HG03521 (cell line): ENCODE measurements at regions not wholly inside any gene's neighbourhood (a gene's known extent, or its start where the extent isn't known, plus 50 kb on each side); places are given as distances from the start of the nearest gene placed in this dataset.

Experiments
- ATAC-seq: cut with Tn5 transposase; IDR thresholded peaks from one replicate; pipeline ENCODE4 v1.9.1; 2021; ENCODE audit warnings: mild to moderate bottlenecking, moderate library complexity; ENCODE audit not compliant: unreplicated experiment

DNA sequence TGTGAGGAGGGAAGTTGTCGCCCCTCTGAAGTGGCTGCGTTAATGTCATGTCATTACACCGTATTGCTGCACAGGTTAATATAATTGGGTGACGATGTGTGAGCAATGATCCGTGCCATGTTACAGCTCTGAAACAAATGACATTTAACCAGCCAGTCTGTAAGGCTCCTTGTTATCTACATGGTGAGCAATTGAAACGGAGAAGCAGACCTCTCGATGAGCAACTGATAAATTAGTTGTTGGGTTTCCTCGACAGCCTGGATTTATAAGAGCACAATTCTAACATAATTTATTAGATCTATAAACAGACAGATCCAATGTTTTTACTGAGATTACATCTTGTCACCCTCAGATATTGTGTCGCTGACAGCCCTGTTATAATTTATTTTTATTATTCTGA, 49.9 kb upstream of the MAFB start:
- no peak for ATAC-seq

DNA sequence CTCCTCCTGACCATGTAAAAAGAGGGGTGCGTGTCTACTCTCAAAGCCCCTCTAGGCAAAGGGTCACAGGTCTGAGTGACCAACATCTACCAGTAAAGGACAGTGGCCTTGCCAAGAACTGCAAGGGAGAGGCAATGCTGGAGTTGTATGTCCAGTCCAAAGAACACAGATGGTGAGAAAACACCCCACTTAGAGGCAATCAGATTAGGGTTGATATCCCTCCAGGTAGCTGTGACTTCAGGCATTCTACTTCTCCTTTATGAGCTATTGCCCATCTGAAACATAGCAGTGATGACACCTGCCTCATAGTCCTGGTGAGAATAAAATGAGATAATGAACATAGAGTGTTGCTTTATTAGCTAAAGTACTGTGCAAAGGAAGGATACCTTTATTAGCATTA, 50.8 kb upstream of the MAFB start:
- no peak for ATAC-seq

DNA sequence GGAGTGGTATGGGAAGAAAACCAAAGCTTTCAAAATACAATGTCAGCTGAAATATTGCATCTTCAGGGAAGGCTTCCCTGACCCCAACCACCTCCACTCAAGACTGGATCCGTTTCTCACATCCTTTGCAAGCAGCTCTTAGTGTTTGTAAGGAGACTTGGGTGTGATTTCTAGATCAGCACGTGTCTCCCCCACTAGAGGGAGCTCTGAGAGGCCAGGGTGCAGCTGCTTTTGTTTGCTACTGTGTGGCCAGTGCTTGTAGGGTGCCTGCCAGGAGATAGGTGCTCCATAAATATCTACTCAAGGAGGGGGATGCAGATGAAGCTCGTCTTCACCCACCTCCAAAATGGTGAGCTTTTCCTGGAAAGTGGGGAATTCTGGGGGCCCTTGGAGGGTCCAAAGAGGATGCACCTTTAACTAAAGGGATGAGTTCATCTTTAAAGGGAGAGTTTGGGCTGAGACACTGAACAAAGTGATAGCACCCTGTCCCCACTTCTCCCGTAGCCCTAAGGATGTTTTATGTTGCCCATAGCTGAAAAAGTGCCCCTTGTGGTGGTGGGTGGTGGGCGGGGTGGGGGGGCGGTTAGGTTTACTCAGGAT, 52.6 kb upstream of the MAFB start:
- no peak for ATAC-seq

DNA sequence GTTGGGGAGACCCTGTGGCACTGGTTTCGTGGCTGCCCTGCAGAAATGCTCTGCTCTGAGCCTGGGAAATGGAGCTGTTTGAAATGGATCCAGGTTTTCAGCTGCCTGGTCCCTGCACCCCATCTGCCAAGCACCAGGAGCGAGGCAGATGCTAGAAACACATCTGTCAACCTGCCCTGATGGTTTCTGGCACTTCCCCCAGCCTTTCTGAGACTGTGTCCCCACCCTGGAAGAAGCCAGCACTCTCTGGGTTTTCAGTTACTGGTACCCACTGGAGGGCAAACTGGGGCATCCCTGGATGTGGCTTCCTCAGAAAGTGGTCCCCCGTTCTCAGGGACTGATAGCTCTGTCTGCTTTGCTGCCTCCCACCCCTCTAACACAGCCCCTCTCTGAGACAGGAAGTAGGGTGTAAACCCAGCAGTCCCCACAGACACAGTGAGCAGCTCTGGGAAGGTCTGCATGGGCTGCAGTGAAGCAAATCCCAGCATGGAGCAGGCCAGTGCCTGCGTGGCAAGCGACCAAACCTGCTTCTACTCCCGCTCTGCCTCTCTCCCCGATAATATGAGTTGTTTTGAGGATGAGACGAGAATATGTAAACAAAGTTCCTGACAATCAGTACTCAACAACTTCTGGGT, 54.2 kb upstream of the MAFB start:
- no peak for ATAC-seq

DNA sequence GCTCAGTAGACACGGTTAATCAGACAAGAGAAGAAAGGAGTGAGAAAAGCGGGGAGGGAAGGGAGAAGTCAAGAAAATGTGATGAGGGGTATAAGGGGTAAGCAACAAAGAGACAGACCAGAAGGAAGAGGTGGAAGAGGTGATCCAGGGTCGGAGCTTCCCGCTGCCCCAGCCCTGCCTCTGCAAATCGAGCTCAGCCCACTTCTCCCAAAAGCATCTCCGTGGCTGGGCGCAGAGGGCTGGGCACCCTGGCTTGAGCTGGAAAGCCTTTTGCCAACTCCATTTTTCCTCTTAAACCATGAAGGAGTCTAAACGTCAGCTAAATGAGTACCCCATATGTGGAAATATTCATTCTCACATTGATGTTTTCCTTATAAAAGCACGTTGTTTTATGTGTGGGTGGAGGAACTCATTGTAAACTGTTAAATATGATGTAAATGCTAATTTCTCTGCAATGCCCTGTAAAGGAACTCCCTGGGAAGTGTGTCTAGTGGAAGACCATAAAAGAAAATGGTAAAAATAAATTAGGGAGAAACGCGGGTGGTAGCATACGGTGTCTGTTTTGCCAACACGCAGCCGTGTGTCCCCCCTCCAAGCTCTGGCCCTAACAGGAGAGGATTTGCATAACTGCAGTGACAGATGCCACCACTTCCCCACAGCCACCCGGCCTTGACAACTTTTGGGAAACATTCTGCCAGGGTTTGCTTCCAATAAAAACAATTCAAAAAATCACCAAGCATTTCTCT, 55.2 kb upstream of the MAFB start:
- ATAC-seq, result no peak

DNA sequence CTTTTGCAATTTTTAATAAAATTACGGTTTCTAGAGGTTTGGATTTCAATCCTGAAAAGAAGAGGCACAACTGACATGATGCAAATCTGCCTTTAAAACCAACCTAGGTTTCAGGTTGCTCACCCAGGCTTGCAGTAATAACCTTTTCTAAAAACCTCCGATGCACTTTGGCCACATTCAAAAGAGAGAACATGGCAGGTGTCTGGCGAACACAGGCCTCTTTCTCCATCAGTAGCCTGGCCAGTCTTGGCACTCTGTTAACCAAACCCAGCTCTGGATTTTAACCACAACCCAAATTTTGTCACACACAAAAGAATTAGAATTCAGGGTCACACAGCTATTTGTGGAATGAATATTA, 55.8 kb upstream of the MAFB start:
- no peak for ATAC-seq

DNA sequence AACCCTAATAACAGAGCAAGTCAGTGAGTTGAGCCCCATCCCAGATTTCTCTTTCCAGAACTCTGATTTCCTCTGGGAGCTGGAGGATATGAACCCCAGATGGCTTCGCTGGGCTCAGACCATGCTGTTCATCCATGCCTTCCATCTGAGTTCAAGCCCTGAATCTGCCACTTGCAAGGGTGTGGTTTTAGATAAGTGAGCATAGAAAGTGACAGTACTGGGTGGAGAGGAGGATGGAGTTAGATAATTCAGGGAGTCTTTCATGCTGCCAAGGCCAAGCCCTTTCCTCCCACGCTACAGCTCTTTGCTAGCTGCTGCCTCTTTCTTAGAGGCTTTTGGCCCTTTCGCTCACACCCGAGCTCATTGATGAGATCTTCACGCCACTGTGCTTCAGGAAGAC, 57.2 kb upstream of the MAFB start:
- no peak for ATAC-seq

DNA sequence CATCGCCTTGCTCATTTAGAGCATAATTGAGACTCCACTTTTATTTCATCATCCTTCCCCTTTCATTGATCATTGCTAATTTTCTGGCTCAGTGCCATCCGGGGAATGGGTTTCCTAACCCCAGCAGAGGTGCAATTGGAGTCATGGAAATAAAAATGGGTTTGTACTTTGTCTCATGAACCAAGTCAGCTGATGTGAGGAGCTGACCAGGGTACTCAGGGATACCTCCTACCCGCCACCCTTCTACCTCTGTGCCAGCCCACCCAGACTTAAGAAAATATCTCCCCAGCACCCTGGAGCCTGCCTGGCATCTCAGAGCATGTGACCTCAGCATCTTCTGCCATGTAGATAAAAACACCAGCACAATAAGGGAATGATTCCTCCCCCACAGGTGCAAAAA, 59.1 kb upstream of the MAFB start:
- no peak for ATAC-seq

DNA sequence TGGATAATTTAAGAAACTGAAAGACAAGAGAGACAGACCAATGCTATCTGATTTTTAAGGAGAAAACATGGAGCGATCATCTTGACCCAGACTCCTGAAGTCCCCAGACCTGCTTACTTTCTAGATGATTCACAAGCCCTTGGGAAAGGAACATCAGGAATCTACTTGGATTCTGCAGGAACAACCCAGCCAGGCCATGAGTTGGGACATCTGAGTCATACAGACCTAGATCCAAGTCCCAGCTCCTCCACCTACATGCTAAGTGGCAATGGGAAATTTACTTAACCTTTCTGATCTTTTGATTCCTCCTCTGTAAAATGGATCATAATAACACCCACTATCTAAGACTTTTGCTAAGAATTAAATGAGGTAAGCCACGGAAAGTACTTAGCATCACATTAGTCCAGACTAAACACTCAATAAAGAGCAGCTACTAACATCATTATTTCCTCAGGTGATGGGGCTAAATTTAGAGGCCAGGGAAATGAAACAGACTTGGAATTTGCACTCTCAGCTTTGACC, 61.0 kb upstream of the MAFB start:
- no peak for ATAC-seq

DNA sequence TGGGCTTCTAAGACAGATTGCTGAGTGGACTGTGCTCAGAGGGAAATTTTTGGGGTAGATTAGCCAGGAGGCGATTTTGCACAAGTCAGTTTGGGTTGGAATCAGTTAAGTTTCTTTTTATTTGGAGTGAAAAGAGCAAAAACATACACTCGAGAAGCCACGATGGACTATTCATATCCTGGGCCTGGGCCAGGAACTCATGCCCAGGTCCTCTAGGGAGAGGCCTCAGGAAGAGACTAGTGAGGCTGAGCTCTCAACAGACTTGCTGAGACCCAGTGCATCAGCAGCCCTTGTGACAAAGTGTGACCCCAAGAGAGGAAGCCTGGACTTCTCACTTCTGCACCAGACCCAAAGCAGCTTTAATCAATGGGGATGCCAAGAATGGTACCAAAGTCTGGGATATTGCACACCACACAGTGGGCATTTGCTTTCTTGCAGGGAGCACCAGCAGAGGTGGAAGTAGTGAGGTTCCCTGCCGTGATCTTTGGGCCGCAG, 61.6 kb upstream of the MAFB start:
- no peak for ATAC-seq

DNA sequence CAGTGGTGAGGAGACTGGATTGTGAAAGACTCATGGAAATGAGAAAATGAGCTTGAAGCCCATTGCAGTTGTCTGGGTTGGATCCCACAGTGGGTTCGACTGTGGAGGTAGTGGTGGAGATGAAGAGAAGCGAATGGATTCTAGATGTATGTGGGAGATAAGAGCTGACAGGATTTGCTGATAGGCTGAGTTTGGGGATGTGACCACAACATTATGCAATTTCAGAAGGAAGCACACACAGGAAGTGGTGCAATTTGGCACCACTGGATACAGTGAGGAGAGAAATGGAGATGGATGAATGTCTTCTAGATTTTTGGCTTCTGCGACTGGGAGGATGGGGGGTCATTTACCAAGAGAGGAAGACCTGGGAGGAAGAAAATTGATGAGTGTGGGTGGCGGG, 64.4 kb upstream of the MAFB start:
- no peak for ATAC-seq

DNA sequence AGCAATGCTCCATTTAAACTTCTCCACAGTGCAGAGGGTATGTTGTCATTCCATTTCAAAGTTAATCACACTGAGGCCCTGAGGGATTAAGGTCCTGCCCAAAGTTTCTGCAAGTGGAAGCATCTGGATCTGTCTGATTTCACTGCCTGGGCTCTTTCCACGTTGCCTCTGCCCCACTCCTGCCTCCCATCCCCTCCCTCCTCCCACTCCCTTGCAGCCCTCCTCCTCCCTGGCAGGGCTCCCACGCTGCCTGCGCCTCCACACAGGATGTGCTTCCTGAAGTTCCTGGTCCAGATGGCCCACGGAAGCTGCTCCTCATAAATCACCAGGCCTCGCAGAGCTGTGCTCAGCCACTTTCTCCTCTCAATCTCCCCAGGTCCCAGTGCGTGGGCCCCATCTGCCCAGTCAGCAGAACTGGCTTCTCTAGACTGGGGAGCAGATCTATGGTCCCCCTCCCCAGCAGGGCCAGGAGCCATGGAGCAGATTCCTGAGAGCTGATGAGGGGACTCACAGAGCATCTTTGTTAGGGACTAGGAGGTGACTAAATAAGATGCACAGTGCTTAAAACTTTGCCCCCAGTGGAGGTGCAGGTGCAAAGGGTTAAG, 65.4 kb upstream of the MAFB start:
- no peak for ATAC-seq

DNA sequence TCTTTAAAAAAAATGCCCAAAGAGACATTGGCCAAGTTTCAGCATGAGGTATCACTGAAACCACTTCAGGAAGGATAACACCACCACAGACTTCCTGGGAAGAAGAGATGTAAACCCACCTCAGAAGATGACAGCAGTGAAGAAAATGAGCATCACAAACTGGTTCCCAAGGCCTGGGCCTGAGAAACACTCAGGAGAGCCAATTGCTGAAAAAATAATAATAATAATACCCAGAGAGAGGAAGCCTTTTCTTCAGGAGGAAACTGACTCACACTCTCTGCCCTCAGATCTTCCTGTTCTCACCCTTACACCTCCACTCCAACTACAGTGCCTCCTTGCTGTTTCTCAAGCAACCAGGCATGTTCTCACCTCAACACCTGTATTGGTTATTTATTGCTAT, 68.1 kb upstream of the MAFB start:
- no peak for ATAC-seq

DNA sequence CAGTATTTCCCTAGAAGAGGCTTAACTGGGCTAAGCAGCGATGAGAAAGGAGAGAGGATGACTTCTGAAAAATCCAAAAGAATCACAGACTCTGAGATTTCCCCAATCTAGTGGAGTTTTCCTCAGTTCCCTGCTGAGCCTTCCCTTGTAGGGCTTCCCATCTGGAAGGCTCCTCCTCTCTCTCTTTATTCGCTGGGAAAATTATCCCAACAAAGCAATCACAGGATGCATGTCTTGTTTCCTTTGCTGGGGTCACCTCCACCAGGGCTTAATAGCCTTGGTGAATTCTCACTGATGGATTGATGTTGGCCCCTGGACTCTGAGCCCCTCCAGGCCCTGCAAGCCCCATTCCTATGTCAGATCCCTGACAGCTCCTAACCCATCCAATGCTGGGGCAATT, 69.8 kb upstream of the MAFB start:
- ATAC-seq, result no peak

DNA sequence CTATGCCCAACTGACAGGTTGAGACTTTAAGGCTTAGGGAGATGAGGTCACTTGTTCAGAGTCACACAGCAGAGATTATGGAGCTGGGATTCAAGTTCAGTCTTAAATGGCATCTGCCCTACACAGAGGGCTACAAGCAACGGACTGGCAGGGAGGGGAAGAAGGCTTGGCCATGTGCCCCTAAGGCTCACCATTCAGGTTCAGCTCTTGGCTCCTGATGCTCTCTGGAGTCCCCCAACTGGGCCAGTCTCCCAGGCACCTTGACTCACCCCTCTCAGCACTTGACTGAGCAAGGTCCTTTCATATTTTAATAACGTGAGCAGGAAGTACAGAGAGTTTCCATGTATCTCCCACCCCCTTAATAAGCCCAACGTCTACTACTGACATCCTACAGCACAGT, 71.4 kb upstream of the MAFB start:
- no peak for ATAC-seq

DNA sequence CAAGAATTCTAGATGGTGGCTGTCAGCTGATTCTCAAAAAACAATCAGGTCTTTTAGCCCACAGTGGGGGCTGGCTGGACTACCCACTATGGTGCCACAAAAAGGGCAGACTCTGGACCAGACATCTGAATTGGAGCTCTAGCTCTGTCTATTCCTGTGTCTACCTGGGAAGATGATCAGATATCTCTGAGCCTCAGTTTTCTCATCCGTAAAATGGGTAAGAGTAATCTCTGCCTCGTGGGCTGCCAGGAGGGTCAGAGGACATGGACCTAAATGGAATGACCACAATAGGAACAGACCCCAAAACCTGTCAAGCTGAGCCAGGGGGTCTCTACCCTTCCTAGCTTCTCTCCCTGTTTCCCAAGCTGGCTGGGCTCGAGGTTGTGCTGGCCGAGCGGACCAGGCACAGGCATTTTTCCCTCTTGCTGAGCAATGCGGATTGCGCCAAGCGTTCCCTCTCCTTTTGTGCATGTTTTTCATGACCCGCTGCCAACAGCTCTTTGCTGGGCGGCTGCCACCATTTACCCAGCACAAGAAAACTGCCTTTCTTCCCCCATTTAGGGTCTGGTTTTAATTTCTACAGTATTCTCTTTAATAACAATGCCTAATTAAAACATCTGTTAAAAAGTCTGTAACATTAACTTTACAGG, 74.7 kb upstream of the MAFB start:
- no peak for ATAC-seq

DNA sequence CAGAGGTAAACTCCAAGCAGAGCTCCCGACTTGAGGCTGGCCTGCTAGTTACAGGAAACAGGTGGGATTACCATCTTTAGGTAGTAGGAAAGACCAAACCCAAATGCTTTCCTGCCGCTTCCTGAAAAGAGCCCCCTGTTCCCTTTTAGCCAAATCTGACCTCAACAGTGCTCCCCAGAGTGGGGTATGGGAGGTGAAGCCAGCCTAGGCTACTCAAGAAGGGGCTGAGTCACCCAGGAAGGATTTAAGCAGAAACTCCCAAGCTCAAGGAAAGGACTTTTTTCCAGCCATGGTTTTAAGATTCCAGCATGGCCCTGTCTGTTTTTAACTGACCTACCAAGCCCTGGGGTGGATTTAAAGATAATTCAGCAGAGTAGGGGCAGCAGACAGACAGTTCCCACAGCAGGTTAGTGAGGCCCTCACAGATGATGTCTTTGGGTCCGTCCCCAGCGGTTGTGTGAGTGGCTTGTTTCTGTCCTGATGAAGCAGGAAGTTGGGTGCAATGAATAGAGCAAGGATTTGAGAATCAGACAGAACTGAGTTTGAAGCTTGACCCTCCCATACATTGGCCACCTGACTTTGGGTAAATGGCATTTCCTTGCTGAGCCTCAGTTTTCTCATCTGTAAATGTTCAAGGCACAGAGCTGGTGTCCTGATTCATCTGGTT, 76.9 kb upstream of the MAFB start:
- ATAC-seq, result no peak

DNA sequence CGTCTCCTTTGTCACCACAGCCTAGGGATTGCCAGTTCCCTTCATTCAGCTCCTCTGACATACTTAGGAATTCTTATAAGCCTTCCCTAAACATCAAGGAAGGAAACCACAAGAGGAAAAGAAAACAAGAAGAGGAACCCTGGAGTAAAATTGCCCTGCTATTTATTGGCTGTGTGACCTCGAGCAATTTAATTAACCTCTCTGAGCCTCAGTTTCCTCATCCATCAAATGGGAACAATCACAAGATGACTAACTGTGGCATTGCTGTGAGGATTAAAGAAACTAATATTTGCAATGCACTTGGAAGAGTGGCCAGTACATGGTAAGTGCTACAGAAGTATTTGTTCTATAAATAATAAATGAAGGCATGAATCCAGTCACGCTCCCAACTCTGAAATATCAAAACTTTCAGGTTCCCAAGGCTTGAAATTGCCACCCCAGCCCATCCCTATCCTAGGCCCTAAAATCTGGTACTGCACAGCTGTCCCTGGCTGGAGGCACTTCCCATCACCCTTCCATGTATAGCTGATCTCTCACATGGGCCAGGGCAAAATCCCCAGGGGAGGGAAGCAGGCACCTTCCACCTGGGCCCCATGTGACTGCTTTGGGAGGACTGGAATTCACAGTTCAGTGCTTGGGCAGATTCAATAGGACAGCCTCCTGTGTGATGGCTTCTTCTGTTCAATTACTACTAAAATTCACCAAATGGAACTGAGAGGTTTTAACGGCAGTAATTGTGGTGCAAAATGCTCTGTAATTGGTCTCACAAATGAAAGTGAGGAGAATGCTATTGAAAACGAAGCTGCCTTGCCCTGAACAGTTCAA, 78.0 kb upstream of the MAFB start:
- no peak for ATAC-seq

DNA sequence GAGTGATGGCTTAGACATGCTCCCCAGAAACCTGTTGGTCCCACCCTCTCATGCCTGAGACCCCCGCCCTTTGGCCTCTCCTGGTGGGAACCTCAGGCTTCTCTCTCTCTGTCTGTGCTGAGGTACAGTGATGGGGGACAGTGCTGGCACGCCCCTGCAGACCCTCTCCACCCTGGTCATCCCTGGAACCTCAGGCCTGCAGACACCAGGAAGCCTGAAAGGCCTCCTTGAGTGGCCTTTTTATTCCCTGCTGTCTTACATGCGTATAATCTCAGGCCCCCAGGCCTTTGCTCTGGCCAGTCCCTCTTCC, 78.5 kb upstream of the MAFB start:
- ATAC-seq, result no peak

DNA sequence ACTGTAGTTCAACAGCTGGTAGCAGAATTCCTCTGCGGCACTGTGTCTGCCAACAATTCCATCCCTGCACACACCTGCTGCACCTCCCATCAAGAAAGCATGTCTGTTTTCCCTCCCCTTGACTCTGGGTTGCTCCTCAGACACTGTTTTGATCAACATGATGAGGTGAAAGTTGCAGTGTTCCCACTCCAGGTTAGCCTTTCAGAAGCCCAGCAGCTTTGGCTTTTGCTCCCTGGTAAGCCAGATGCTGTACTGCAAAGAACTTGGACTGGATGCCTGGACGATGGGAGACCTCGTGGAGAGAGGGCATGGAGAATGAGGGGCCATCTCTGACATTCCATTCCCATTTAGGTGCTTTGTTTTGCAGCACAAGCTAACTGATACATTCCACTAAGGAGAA, 79.1 kb upstream of the MAFB start:
- no peak for ATAC-seq
